Fibroblast of gingiva (primary cell): ENCODE measurements at regions not wholly inside any gene's neighbourhood (a gene's known extent, or its start where the extent isn't known, plus 50 kb on each side); places are given as distances from the start of the nearest gene placed in this dataset.

Experiments used
- DNase-seq: peaks from one replicate; pipeline ENCODE4 v3.0.0-alpha.2; 2011; ENCODE audit warnings: low read depth

DNA sequence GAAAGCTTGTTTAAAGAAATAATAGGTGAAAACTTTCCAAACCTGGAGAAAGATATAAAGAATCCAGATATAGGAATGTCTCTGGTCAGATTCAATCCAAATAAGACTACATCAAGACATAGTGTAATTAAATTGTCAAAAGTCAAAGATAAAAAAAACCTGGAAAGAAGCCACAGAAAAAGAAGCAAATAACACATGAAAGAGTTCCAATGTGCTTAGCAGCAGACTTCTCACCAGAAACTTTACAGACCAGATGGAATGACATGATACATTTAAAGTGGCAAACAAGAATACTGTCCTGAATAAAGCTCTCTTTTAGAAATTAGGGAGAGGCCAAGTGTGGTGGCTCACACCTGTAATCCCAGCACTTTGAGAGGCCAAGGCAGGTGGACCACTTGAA is 1039.9 kb downstream of the KCNT2 start:
- no peak for DNase-seq

DNA sequence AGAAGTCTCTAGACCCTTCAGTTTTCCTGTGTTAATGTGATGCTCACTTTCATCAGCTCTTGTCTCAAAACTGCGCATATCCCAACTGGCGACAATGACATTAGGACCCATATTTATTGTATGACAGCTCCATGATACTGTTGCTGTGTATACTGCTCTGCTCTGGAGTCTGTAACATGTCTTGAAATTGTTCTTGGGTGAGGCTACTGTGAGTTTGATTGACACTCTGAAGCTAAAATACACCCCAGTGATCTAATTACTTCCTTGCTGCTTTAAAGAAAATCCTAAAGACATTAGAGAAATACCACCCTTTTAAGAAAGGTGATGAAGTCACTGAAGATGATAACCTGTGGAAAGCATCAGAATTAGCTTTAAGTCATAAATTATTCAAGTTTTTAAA is 1046.2 kb downstream of the KCNT2 start:
- DNase-seq: no peak

DNA sequence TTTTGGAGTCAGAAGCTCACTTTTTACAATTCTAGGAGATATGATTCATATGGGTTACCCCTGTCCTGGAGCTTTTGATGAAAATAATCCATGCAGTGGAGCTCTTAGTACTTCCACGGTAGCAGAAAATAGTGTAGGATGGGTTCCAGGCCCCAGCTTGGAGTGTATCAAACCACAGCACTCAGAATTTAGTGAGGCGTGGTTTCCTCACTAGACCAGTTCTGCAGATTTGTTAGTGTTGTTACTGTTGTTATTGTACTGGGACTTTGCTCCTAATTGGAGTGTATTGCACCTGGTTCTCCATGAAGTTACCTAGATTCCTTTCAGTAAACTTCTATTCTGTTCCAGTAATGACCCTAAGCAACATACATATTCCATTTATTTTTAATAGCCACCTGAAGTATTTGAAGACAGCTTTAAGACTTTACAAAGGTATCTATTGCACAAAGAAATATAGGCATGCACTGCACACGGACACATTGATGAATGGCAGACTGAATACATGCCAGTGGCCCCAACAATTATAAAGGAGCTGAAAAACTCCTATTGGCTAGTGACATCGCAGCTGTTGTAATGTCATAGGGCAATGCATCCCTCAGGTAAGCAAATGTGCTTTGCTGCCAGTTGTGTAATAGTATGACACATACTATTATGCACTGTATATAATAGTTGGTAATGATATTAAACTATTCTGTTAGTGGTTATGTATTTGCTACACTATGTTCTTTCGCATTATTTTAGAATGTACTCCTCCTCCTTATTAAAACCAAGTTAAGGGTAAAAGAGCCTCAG is 1058.0 kb downstream of the KCNT2 start:
- no peak for DNase-seq

- no peak for DNase-seq
Measured at GRCh38 chr1:195530961-195531360, 1077.3 kb downstream of the KCNT2 start.

DNA sequence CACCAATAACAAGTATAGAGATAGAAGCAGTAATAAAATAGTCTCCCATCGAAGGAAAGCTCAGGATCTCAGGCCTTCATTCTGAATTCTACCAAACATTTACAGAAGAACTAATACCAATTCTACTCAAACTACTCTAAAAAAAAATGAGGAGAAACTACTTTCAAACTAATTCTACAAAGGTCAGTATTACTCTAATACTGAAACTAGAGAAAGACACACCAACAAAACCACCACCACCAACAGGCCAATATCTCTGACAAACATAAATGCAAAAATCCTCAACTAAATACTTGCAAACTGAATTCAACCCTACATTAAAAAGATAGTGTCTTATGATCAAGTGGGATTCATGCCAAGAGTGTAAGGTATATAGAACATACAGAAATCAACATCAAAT is 1078.4 kb downstream of the KCNT2 start:
- DNase-seq: no peak

- DNase-seq: no peak
Measured at GRCh38 chr1:195520757-195521156, 1087.5 kb downstream of the KCNT2 start.

DNA sequence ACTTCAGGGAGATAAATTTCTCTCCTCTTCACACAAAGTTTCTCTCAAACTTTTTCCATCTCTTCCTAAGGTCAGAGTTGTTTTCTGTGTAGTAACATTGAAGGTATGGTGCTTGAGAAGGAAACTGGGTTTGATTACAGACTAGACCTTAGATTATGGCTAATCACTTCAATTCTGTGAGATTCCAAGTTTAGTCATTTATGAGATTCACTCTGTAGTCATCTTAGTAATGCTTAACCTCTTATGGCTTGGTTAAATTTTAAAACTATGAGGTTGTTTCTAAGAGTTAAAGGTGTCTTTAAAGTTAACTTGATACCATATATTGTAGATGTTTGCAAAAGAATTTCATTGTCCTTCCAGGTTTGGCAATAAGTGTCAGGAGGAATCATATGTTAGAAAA is 1092.2 kb downstream of the KCNT2 start:
- no peak for DNase-seq

DNA sequence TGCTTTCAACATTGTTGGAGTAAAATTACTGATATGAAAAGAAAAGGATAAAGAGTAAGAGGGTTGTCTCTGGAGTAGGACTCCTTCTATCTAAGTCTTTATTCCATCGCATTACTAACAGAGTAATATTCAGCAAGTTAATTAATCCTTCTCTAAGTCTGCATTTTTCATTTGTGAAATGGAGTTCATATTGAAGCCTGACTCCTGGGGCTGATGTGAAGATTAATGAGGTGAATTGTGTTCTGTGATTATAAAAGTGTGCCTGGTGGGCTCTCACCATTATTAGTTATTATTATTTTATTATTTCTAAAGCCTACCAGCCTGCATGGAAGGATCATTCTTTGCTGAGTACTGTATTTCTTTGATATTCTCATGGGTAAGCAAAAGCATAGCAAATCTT is 1096.7 kb downstream of the KCNT2 start:
- no peak for DNase-seq

DNA sequence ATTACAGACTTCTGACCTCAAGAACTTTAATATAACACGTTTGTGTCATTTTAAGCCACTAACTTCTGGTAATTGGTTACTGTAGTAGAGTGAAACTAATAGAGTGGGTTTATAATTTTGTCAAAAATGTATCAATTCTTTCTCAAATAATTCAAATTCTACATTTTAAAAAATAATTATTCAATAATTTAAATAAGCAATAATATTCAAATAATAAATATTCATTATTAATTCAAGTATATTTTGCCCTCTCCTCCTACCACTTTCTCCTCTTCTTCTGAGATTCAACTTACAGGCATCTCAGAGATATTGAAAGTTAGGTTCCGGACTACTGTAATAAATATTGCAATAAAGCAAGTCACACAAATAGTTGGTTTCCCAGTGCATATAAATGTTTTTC is 1107.1 kb downstream of the KCNT2 start:
- no peak for DNase-seq

DNA sequence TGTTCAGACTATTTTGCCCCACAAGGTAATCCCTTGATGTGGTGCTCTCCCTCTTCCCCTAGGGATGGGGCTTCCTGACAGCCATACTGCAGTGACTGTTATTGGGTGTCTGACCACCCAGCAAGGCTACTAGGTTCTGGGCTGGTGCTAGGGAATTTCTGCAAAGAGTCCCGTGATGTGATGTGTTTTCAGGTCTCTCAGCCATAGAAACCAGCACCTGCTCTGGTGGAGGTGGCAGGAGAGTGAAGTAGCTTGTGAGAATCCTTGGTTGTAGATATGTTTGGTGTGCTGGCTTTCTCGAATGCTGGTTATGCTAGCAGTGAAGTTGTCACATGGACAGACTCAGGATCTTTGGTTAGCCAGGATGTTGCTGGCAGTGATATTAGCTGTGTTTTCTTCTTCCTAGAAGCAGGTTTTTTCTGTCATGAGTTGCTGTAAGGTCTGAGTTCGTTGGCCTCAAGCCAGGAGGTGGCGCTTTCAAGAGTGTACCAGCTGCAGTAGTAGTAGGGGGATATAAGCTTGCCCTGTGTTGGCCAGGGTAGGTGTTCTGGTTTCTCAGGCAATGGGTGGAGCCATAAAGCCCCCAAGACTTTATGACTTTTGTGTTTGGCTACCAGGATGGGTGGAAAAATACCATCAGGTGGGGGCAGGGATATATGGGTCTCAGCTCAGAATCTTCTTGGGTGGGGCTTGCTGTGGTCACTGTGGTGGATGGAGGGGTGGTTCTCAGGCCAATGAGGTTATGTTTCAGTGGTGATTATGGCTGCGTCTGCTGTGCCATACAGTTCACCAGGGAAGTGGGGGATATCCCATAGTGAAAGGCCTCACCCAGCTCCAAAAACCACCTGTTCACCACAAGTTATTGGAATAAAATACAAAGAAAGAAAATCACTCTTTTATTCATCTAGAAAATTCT is 1112.3 kb downstream of the KCNT2 start:
- no peak for DNase-seq

DNA sequence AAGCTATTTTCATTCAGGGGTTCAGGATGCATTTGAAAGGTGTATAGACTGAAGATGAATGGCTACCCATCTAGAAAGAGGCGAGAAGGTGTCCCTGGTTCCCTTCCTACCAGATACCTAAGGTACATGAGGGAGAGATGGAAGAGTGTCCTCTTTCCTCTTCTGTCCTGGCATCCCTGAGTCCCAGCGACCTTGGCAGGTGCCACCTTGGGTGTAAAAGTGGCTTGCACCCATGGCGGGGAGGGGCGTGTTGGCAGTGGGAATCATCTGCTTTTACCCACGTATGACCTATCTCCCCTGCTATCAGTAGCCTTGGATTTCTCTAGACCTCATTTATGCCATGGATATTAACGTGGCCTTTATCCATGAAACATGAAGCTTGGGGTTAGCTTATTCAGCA is 1126.1 kb downstream of the KCNT2 start:
- DNase-seq: no peak

GRCh38 chr1:195481293-195481692 is 1126.9 kb downstream of the KCNT2 start:
- DNase-seq: no peak

DNA sequence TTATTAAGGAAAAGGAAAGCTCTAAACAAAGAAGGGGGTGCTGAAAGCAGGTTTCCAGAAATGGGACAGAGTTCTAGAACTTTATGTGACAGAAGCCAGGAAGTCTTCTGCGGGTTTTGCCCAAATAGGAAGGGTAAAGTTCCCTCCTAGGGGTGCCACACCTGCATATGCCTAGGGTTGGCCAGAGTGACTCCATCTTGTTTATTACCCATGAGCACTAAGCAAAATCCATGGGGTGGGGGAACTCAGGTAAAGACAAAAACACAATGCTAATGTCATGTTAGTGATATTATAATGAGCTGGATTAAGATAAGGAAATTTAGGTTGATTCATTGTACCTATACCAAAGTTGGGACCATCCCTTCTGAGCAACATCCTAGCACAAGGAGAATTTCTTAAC is 1132.7 kb downstream of the KCNT2 start:
- DNase-seq: no peak

- DNase-seq: no peak
Measured at GRCh38 chr1:195472291-195472690, 1135.9 kb downstream of the KCNT2 start.

DNA sequence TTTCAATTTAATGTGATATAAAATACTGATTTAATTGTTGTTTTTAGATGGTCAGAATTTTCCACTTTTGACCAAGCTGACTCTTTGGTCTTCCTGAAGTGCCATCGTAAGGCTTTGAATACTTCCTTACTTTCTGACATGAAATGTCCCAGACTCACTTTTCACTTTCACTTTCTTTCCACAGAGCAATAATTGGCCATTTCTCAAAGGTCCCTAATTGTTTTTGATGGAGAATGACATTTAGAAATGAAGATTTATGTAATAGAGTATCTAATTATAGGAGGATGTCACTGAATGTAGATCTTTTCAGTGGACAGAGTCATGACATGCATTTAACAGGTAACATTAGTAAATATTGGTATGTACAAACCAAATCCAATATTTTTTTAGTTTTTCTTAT is 1141.6 kb downstream of the KCNT2 start:
- no peak for DNase-seq

- no peak for DNase-seq
Measured at GRCh38 chr1:195462646-195463045, 1145.6 kb downstream of the KCNT2 start.

DNA sequence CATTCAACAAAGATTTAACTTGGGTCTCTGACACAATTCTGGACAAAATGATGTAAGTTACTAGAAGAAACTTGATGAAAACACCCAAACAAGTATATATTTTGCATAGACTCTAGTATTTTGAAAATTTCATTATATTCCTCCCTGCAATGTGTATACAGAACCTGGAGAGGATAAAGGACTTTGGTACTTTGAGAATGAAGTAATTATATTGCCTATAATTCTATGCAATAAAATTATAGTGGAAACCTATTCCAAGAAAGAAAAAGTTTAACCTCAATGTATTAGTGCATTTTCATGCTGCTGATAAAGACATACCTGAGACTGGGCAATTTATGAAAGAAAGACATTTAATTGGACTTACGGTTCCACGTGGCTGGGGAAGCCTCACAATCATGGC is 1146.1 kb downstream of the KCNT2 start:
- DNase-seq: no peak

DNA sequence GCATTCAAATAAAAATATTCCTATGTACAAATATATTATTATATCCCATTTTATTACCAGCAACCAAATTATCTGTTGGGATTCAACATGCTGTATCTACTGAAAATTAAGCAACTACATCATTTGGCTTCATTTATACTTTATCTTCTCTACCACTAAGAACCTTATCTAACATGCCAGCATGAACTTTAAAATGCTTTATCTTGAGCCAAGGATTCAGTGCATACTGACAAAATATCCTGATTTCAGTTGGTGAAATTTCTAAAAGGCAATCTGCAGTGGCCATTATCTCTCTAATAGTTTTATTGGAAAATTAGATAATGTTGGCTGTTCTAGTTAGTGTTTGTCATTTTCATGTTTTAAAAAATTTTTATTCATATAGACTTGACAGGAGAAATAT is 1149.9 kb downstream of the KCNT2 start:
- no peak for DNase-seq

DNA sequence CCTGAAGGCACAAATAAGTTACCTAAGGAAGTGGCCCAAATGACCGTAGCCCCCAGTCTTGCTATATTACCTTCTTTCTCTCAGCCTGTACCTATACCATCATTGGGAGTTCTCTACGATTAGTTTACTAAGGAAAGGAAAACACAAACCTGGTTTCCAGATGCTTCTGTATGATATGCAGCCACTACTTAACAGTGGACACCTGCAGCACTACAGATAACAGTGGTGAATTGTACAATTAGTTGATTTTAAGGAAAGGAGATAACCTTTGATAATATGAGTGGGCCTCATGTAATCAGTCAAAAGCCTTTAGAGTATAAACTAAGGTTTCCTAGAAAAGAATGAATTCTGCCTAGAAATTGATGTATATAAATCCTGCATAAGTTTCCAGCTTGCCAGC is 1157.4 kb downstream of the KCNT2 start:
- no peak for DNase-seq

- no peak for DNase-seq
Measured at GRCh38 chr1:195439661-195440060, 1168.6 kb downstream of the KCNT2 start.

- DNase-seq: no peak
Measured at GRCh38 chr1:195434566-195435203, 1173.6 kb downstream of the KCNT2 start.

GRCh38 chr1:195430826-195431225 is 1177.4 kb downstream of the KCNT2 start:
- DNase-seq: no peak

DNA sequence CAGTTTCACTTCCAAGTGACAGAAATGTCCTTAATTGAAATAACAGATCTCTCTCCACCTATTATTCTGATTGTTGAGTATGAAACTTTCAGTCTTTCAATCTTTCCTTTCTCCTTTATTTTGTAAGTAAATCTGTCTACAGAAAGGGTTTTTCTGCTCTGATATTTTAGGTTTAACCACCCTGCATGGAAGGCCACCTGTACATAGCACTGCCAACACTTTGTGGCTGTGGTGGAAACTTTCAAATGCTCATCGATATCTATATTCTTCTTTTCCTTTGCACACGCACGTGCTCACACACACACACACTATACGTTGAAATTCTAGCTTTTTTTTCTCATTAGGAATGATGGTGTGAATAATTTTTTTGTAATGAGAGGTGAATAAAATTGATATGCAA is 1179.3 kb downstream of the KCNT2 start:
- DNase-seq: no peak
